Psoas muscle (tissue), 7 donors: ENCODE measurements at regions not wholly inside any gene's neighbourhood (a gene's known extent, or its start where the extent isn't known, plus 50 kb on each side); places are given as distances from the start of the nearest gene placed in this dataset.
"Not testable (repeated sequence)": the region's sequence is repeated elsewhere in the genome, so short reads cannot be mapped to it uniquely, and the experiment has no call there.

ENCODE experiments used
- ATAC-seq, 4 donors: fragments of 200-7000 bp; cut with Tn5 transposase; one replicate each; pipeline ENCODE4 v1.9.1; 2020; ENCODE audit warnings: moderate library complexity in 3 of 4, mild to moderate bottlenecking in 2 of 4
- DNase-seq, 2 donors: peaks; one replicate each; pipeline ENCODE4 v3.0.0-alpha.2; 2020
- H3K27ac ChIP-seq: fragments of 200-600 bp; one replicate; pipeline ENCODE4 v1.8.0; 2022
- H3K27me3 ChIP-seq, 3 donors: fragments of 200-600 bp in 1 of 3; one replicate each; pipeline versions ENCODE4 v1.6.1 to v1.8.0; 2013 to 2022; ENCODE audit warnings: low read length in 2 of 3, mild to moderate bottlenecking in 2 of 3, moderate library complexity in 1 of 3; ENCODE audit not compliant: insufficient read depth in 3 of 3
- H3K36me3 ChIP-seq, 2 donors: fragments of 200-600 bp in 1 of 2; one replicate each; pipeline versions ENCODE4 v1.6.1 to v1.8.0; 2013 to 2022; ENCODE audit warnings: low read depth in 1 of 2, mild to moderate bottlenecking in 1 of 2, moderate library complexity in 1 of 2; ENCODE audit not compliant: insufficient read depth in 1 of 2
- H3K4me1 ChIP-seq: fragments of 200-600 bp; one replicate; pipeline ENCODE4 v1.8.0; 2022
- H3K4me3 ChIP-seq: fragments of 200-600 bp; one replicate; pipeline ENCODE4 v1.8.0; 2022; ENCODE audit warnings: mild to moderate bottlenecking
- H3K9me3 ChIP-seq: fragments of 200-600 bp; one replicate; pipeline ENCODE4 v1.8.0; 2022
- CTCF ChIP-seq: fragments of 200-600 bp; IDR thresholded peaks from one replicate; pipeline ENCODE4 v1.8.0; 2022; ENCODE audit warnings: antibody characterized with exemption
- WGBS, 3 donors: extraction: QIAGEN DNeasy Blood & Tissue Kit; methylation state at CpG; one replicate each; pipeline versions ENCODE4 v1.1.6 to v1.1.7; 2013; 5-methylcytosine and 5-hydroxymethylcytosine counted together
- intact Hi-C, 2 donors: fragments of 100-400 bp; cut with DNase I; formaldehyde crosslinking; loops; one replicate each; pipeline versions ENCODE4 v1.11.0 to v1.14.2; 2022
- donor health status: healthy with polysubstance abuse.
- donor health status: DM: no; HTN: no; CAD: no; lungs with moderate emphysema.
- donor health status: Bipolar disorder and iron deficiency.
- donor health status: healthy.
- donor health status: DM: yes; HTN: yes; CAD: no.
- donor health status: DM: no; HTN: no; CAD: no.
- donor health status: DM: yes; HTN: yes; CAD: no.

GRCh38 chr10:80713398-80713928 is 175.8 kb downstream of the SH2D4B start:
- Histone ChIP-seq H3K36me3 (no peaks in the 10 kb centered on the region), H3K27me3 (no peaks in the 10 kb centered on the region), H3K27ac (no peak overlapping the region), H3K4me3 (no peak overlapping the region), H3K4me1 (no peaks in the 10 kb centered on the region), H3K9me3 (no peaks in the 10 kb centered on the region)
- WGBS, 3 donors: 57 to 65% (median 65%) methylated on average over 11 of the region's 11 CpGs
- DNase-seq (no peak), ATAC-seq (no peak)
- intact Hi-C loops: no loop called here
- TF ChIP-seq CTCF: no peak

- DNase-seq: no peak
- H3K27ac ChIP-seq: no peak overlapping the region
- no peak overlapping the region for H3K4me3 ChIP-seq
- intact Hi-C loops: no loop called here
- no peak for ATAC-seq
- H3K9me3 ChIP-seq: no peaks in the 10 kb centered on the region
- no peak for TF ChIP-seq CTCF
- 82 to 89% (median 82%) methylated on average over 11 of the region's 11 CpGs for WGBS, 3 donors
- no peaks in the 10 kb centered on the region for H3K27me3 ChIP-seq
- H3K4me1 ChIP-seq: no peaks in the 10 kb centered on the region
- H3K36me3 ChIP-seq: no peaks in the 10 kb centered on the region
These were observed 176.9 kb downstream of the SH2D4B start for GRCh38 chr10:80714566-80714965.

- Histone ChIP-seq H3K27ac (no peak overlapping the region), H3K36me3 (no peaks in the 10 kb centered on the region), H3K27me3 (no peaks in the 10 kb centered on the region), H3K9me3 (no peaks in the 10 kb centered on the region), H3K4me1 (no peaks in the 10 kb centered on the region), H3K4me3 (no peak overlapping the region)
- intact Hi-C loops: no loop called here
- no peak for ATAC-seq
- 61 to 85% (median 65%) methylated on average over 3 of the region's 3 CpGs for WGBS, 3 donors
- no peak for TF ChIP-seq CTCF
- DNase-seq: no peak
These were observed 180.3 kb downstream of the SH2D4B start for GRCh38 chr10:80718024-80718423.

GRCh38 chr10:80719935-80720334 is 182.2 kb downstream of the SH2D4B start:
- ATAC-seq (no peak), DNase-seq (no peak)
- intact Hi-C loops: no loop called here
- Histone ChIP-seq H3K27me3 (no peaks in the 10 kb centered on the region), H3K4me3 (no peak overlapping the region), H3K9me3 (no peaks in the 10 kb centered on the region), H3K4me1 (no peaks in the 10 kb centered on the region), H3K27ac (no peak overlapping the region), H3K36me3 (no peaks in the 10 kb centered on the region)
- WGBS, 3 donors: 81 to 86% (median 86%) methylated on average over 5 of the region's 5 CpGs
- TF ChIP-seq CTCF: no peak

GRCh38 chr10:80720549-80720948 is 182.8 kb downstream of the SH2D4B start:
- DNase-seq (no peak), ATAC-seq (no peak)
- no peaks in the 10 kb centered on the region for H3K36me3 ChIP-seq
- H3K4me1 ChIP-seq: no peaks in the 10 kb centered on the region
- H3K27me3 ChIP-seq: no peaks in the 10 kb centered on the region
- no peak overlapping the region for H3K27ac ChIP-seq
- 74 to 89% (median 86%) methylated on average over 3 of the region's 3 CpGs for WGBS, 3 donors
- H3K9me3 ChIP-seq: no peaks in the 10 kb centered on the region
- TF ChIP-seq CTCF: no peak
- intact Hi-C loops: no loop called here
- no peak overlapping the region for H3K4me3 ChIP-seq

GRCh38 chr10:80728354-80728753 is 190.7 kb downstream of the SH2D4B start:
- H3K4me3 ChIP-seq, ATAC-seq, H3K27me3 ChIP-seq, intact Hi-C loops, DNase-seq, H3K4me1 ChIP-seq, H3K27ac ChIP-seq, H3K9me3 ChIP-seq, H3K36me3 ChIP-seq: not testable (repeated sequence)
- WGBS, 3 donors: 78 to 94% (median 85%) methylated on average over 9 to 13 of the region's 15 CpGs
